ENCODE measurements at regions not wholly inside any gene's neighbourhood (a gene's known extent, or its start where the extent isn't known, plus 50 kb on each side); places are given as distances from the start of the nearest gene placed in this dataset.

- no peak for DNase-seq
These were observed 220.1 kb downstream of the OSR1 start for GRCh38 chr2:19138264-19138825.

- DNase-seq: no peak
These were observed 221.0 kb downstream of the OSR1 start for GRCh38 chr2:19137433-19137832.

GRCh38 chr2:19132967-19133366, 225.5 kb downstream of the OSR1 start:
- DNase-seq: no peak

DNA sequence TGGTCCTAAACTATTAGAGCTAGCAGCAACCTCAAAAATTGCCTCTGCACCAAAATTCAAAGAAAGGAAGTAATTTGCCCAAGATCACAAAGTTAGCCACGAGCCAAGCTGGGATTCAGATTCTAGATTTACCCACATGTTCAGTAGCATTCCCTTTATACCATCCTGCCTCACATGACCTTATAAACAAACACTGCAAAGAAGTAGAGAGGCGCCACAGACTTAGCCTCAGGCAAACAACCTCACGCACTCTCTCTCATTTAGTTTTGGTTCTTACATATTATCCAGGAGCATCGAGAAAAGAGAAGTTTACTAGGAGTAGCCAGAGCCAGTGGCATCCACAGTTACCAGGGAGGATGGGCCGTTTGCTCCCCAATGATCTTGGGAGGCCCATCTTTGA, 226.6 kb downstream of the OSR1 start:
- DNase-seq: no peak

GRCh38 chr2:19128148-19128547, 230.3 kb downstream of the OSR1 start:
- no peak for DNase-seq

DNA sequence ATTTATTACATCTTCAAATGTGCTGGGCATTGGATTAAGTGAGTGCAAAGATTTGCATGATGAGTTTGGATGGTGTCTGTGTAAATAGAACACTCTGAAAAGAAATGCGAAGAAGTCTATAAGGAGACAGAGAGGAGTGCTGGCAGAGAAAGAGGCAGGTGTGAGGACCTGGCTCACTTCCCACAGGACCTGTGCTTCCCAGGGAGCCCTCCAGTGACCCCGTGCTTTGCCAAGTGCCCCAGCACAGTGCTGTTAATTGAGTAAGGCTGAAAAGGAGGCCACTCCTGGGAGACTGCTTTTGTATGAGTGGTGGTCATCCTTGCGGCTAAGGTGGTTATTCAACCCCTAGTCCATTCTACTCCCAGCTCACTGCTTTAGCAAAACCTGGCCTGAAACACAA, 230.8 kb downstream of the OSR1 start:
- DNase-seq: no peak

DNA sequence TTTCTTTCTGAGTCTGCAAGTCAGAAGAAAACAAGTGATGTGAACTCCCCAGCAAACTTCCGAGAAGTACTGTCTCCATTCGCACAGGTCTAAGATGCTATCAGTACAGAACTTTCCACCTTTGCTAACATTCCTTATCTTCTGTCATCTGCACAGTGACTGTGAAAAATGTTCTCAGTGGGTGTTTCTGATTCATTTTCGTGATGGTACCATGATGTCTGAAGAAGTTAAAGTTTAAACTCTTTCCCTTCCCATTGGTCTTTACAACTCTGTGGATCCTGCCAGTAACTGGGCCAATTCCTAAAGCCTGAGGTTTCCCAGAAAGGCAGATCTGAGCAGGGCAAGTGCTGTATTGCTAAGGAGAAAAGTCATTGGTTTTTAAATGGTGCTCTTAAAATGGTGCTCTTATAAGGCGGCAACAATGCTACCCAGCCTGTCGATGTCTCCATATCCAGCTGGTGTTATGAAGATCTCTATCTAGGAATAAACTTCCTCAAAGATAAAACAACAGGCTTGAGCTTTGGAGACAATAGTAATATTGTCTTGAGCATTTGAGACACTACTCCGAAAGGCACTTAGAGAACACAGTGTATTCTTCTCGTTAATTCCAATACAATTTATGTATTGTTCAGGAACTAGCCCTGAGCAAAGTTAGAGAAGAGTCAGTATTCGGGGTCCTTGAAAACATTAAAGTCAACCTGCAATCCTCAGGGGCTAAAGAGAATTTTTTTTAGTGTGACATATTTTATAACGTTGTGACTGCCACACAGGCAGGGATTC, 232.3 kb downstream of the OSR1 start:
- DNase-seq: no peak

DNA sequence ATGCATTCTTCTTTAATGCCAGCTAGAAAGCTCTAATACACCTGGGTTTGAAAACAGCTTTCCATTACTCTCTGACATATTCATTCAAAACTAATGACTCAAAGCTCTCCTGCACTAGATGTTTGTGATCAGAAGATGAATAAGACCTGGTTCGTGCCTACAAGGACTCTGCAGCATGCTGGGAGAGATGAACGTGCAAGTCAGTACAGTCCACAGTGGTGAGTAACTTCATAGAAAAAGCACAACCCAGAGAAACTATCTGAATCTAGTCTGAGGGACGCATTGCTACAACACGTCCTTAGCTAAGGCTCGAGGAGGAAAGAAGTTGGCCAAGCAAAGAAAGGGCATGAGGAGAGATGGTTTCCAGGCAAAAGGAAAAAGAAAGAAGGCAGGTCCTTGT, 234.3 kb downstream of the OSR1 start:
- DNase-seq: no peak

DNA sequence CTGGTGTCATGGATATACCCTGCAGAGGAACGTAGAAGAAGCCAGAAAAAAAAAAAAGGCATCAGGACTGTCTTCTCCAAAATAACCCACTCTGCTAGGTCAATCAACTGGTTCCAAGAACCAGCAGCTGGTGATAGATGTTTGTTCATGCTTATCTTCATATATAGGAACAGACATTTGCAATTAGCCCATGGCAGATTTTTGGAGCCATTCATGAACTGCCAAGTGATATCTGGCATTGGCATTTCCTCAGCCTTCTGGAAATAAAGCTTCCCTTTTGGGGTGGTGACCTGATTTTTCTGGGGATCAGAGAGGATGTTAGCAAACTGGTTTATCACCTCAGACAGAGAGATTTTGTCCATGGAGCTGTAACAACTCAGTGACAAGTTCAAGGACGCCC, 234.9 kb downstream of the OSR1 start:
- DNase-seq: no peak

- no peak for DNase-seq
These were observed 236.2 kb downstream of the OSR1 start for GRCh38 chr2:19122220-19122619.

DNA sequence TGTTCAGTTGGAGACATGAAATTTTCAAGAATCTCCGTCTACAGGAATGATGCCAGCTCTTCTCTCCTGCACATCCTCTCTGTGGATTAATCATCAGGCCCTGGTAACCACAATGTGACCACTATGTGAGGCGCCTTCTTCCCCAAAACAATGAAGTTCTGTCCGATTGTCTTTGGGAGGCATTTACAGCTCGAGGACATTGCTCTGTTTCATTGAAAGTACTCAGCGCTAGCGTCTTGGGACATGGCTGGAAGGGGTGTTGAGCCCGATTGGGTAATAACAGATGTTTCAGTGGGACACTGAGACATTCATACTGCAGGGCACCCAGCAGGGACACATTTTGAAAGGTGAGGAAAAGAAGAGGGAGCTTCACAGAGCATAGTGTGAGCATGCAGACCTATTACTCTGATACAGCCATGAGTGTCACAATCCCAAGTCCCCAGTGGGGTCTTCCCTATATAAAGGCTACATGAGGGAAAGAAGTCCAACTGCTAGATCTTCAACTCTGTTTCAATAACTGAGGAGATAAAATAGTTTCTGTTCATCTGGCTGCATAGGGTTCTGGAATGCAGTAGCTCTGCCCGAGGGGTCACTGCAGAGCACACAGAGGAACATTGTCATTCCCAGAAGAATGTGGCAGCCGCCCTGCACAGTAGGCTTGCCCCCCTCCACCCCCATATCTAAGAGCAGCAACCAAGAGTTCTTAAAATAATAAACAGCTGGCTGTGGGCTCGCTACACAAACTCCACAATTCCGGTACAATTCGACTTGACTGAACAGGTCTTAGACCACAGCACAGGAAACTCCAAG, 237.3 kb downstream of the OSR1 start:
- no peak for DNase-seq

DNA sequence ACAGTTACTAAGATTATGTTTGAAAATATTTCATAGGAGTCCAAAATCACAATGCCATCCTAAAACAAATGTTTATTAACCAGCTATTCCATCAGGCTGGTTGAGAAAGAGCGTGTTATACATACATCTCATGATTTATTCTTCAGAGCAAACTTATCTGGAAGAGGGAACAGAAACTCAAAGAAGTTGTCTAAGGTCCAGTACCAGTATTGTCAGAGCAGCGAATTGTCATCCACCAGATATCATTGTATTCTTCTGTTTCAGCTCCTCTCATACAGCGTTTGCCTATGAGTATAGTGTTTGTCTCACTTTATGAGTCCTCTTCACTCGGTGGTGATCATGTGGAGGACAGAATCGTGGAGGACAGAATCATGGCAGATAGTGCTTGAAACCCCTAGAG, 238.2 kb downstream of the OSR1 start:
- no peak for DNase-seq

GRCh38 chr2:19119326-19120001, 239.0 kb downstream of the OSR1 start:
- DNase-seq: no peak

DNA sequence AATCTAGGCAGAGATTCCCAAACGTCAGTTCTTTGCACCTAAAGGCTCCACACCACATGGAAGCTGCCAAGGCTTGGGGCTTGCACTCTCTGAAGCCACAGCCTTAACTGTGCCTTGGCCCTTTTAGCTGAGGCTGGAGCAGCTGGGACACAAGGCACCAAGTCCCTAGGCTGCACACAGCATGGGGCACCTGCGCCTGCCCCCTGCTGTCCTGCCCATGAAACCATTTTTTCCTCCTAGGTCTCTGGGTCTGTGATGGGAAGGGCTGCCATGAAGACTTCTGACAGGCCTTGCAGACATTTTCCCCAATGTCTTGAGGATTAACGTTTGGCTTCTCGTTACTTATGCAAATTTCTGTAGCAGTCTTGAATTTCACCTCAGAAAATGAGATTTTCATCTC, 241.5 kb downstream of the OSR1 start:
- DNase-seq: no peak

DNA sequence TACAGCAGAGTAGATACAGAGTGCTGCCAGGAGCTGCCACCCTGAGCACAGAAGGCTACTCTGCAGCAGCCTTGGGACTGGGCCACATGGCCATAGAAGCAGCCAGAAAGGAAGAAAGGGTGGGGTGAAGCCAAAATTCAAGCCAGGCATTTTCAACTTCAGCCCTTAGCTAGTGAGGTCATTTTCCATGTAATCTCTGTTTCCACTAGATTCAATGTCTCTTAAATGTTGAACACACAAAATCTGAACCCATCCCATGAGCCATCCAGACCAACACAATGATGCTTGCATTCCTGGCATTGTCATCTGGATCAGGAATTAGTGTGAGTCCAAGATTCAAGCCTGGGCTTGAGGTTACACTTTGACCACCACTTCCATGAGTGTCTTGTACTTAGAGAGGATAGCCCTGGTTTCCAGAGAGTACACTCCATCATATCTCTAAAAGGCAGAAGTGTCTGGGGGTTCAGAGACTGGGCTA, 243.6 kb downstream of the OSR1 start:
- DNase-seq: no peak

GRCh38 chr2:19114126-19114525, 244.3 kb downstream of the OSR1 start:
- DNase-seq: no peak

DNA sequence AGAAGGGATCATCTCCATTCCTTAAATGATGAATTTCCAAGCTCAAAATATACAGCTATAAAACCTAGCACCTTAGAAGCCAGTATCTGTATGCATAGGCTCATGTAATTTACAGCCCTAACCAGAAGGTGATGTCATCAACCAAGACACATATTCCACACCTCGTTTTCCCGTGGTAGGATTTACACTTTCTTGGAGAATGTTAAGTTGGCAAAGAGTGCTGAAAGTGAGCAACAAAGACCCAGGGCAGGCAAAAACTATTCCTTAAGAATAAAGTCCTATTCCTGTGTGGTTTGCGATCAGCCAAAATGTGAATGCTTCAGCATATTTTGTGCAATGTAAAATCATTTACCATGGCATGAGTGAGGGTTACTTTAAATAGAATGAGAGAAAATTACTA, 247.1 kb downstream of the OSR1 start:
- DNase-seq: no peak

DNA sequence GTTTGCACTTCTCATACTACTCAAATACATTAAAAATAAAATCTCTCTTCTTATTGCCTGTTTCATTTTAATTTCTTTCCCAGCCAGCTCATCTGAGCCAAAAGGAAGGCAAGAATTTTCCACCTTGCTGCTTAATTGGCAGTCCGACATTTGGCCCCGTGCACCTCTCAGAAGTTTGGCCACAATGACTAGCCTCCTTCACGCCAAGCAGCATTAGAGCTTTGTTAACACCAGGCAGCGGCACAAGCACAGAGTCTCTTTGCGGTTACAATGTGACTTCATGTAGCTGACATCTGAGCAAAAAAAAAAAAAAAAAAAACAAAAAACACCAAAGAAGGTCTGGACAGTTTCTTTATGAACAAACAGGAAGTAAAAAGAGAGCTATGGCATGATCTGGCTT, 248.9 kb downstream of the OSR1 start:
- DNase-seq: no peak

DNA sequence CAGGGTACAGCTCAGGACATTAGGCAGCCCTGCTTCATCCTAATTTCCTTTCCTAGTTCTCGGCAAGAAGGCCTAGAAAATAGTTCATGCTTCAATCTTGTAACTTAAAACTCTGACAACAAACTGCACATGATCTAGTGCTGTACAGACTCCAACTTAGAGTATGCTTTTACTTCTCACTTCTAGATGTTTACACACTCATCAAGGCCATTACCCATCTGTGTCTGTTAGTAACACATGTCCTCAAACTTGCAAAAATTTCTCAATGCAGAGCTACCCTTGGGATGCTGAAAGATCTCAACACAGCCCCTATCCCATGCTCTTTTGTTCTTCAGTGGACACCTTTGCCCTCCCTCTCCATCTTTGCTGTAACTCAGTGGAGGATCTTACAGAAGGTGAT, 252.0 kb downstream of the OSR1 start:
- no peak for DNase-seq

DNA sequence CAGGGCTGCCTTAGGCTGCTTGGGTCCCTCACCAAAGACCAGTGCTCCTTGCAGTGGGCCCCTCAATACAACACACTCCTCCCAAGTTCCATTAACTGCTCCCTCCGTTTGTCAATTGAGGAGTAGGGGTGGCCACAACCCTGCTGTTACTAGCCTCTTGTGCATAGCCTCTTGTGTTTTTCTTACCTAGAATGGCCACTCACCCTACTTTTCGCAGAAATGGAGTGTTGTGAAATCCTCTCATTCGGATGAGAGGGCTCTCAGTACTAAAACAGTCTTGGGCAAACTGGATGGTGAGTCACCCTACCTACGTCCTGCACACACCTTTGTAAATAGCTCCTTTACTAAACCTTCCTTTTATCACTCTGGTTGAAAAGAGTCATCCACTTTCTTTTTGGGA, 253.9 kb downstream of the OSR1 start:
- no peak for DNase-seq

DNA sequence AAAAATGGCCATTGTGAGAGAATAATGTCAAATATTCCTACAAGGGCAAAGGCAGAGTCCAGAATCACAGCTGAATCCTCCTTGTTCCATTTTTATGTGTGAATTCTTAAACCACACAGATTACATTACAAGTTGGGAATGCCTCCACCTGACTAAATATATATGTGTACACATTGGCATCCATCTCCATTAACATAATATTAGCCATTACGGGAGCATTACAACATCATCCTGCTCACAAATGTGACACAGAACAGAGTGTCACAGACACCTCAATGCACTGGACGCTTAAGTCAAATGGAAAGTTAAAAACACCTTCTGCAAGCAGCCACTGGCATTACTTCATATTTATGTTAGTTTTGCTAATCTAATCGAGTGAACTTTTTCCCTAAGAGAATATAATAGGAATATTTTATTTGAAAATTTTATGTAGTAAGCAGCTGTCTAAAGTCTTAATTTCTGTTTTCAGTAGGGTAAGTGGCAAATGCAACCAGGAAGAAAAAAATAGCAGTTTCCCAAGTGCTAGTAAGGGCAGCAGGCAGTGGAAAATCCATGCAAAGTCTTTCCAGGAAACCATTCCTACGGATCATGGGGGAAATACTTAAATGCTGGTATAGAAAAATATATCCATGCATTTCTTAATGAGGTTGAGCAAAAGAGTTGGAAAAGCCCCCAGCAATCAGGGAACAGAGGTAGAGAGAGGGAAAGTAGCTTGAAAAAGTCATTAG, 255.6 kb downstream of the OSR1 start:
- no peak for DNase-seq

- no peak for DNase-seq
These were observed 256.5 kb downstream of the OSR1 start for GRCh38 chr2:19101968-19102367.

Measured in renal pelvis (tissue), 1 donor.